GM18861 (cell line): ENCODE measurements at regions not wholly inside any gene's neighbourhood (a gene's known extent, or its start where the extent isn't known, plus 50 kb on each side); places are given as distances from the start of the nearest gene placed in this dataset.
"Not testable (repeated sequence)": the region's sequence is repeated elsewhere in the genome, so short reads cannot be mapped to it uniquely, and the experiment has no call there.

Experiments used
- ATAC-seq: cut with Tn5 transposase; IDR thresholded peaks from one replicate; pipeline ENCODE4 v1.9.1; 2021; ENCODE audit not compliant: unreplicated experiment

DNA sequence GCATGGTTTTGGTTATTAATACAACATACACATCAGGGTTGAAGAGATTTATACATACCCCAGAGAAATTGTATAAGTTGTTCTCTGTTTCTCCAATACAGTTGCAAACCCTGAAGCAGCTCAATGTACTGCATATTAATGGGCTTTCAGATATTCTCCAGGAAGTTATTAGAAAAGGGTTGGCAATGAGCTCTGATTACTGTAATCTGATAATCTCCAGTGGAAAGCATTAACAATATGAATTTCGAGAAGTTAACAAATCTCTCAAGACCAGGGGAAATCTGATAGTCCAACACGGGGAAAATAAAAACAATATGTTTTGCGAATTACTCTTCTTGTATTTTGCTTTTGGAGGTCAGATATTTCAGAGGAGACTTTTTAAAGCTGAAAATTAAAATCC, 950.1 kb downstream of the TBL1XR1 start:
- ATAC-seq = no peak

DNA sequence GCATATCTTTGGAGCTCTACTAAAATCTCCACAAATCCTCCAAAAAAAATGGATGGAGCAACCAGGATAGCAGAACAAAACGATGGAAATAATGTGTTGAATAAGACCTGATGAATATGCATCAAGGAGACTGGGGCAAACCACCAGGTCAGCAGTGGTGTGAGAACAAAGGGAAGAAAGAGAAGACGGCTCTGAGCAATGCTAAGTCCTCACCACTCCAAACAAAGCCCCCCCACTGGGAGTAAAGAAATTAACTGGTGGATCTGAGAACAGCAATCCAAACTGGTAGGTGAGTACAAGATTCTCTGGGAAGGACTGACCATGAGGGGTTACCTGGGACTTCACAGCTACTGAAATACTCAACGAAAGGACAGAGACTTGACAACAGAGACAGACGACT, 977.3 kb downstream of the TBL1XR1 start:
- ATAC-seq = no peak

DNA sequence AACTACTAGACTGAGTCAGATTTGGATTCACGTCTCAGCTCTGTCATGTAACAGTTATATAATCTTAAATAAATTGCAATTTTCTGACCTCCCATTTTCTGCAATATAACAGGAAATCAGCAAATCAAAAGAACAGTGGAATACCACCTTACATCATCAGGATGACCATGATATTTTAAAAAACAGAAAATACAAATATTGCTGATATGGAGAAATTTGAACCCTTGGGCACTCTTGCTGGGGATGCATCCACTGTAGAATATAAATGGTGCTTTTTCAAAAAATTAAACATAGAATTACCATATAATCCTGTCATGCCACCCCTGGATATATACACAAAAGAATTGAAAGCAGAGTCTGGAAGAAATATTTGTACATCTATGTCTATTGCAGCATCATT, 982.5 kb downstream of the TBL1XR1 start:
- ATAC-seq = no peak

DNA sequence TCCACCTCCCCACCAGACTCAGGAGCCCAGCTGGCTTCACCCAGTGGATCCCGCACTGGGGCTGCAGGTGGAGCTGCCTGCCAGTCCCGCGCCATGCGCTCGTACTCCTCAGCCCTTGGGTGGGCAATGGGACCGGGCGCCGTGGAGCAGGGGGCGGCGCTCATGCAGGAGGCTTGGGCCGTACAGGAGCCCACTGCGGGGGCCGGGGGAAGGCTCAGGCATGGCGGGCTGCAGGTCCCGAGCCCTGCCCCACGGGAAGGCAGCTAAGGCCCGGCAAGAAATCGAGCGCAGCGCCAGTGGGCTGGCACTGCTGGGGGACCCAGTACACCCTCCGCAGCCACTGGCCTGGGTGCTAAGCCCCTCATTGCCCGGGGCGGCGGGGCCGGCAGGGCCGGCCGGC, 984.0 kb downstream of the TBL1XR1 start:
- not testable (repeated sequence) for ATAC-seq

DNA sequence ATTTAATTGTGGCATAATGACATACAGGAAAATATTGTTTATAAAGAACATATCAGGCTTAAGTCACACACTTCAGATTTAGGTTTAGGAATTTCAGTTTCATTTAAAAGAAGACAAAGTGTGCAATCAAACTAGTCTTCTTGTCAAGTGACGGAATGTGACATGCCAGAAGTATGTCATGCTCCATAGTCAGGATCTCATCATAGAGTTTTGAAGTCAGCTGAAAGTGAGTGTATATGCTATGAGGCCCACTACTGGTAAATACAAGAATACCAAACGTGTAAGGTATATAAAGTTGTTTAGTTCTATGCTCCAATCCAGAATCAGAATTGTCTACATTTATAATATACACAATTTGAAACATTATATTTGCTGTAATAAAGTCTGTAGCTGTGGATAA, 988.4 kb downstream of the TBL1XR1 start:
- no peak for ATAC-seq

DNA sequence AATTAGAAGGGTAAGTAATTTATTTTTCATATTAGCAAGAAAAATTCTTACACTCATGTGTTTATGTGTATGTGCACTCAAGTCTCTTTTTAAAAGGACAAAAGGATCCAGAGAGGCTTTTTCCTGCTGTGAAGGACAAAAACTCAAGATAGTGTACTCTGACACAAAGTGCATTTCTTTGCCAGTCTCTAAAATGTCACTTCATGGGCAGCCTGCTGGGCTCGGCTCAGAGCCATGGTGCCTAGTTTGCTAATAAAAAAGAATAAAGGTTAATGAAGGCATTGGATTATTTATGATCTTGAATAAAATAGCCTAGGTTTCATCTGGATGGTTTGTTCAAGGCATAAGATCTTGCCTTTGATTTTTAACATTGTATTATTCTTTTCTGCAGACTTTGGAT, 989.0 kb downstream of the TBL1XR1 start:
- no peak for ATAC-seq

DNA sequence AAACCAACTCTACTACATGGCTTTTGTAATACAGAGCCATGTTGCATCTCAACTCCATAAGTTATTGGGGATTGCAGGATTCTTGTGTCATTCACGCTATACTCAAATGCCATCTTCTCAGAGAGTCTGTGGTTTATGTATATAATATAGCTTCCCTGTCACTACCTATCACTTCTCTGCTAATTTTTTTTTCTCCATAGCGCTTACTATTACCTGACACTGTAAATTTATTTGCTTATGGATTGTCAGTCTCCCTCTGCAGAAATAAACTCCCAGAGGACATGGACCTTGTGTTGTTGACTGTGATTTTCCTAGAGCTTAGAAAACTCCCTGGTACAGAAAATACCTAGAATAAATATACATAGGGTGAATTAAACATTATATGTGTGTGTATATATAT, 990.5 kb downstream of the TBL1XR1 start:
- ATAC-seq = no peak

DNA sequence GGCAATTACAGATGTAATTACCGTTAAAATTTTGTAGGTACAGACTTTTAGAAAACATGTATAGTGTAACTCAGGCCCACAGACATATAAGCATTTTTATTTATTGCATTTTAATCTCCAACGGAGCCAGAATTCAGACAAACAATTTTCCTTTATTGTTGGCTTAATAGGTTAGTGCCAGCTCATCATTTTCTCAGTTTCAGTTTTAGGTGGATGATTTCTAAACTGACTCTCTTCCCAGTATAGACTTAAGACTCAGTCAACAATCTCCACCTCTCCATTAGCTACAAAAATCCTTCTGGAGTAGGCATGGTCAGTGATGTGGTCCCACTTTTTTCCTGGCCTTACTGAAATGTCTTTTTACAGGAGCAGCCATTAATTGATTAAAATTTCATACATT, 994.6 kb downstream of the TBL1XR1 start:
- ATAC-seq = no peak

DNA sequence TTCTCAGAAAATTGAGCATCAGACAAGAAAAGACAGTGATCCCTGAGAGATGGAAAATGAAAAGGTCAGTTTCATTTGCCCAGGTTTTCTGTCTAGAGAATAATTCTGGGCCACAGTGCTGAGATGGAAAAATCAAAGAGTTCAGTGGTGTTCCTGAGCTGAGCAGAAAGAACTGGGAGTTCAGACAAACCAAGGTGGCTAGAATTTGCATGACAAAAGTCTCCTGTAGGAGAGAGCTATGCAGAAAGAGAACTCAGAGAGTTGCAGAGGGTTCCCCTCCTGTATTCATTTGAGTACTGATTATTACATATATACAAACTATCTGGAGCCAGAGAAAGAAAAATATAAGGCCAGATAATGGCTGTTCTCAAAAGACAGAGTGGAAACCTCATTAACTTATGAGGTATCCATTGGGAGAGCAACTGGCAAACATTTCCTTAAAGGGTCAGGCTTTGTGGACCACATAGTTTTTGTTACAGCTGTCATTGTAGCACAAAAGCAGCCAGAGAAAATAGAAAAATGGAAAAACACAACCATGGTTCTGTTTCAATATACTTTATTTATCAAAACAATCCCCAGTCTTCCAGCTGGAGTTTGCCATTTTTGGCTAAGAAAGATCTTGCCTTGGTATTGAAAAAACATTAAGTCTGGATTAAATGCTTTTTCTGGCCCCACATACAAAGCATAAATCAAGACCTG, 1004.1 kb downstream of the TBL1XR1 start:
- no peak for ATAC-seq

DNA sequence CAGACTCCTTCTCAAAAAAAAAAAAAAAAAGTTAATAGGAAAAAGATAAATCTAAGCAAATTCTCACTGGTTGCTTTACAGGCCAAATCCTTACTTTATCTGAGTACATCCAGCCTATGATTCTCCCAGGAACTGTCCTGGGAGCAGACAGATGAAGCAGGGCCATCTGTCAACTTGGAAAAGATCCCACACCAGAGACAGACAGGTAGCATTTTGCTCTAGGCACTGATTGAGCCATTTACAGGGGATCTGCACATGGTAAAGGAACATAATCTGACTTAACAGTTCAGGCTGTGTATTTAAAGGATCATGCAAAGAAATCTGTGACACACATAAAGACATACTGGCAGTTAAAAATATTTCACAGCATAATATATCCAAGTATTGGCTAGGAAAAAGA, 1006.5 kb downstream of the TBL1XR1 start:
- ATAC-seq = no peak

DNA sequence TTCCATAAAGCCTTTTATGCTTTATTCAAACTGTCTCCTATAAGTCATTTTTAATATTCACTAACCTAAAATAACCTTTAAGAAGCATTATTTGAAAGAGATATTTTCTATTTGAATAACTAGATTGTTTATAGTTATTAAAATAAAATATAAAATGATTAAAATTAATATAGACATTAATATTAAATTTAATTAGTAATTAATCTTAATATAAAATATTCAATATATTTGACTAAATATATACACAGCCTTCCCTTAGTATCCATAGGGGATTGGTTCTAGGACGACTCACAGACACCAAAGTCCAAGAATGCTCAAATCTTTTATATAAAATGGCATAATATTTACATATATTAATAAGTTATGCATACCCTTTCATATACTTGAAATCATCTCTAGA, 1014.1 kb downstream of the TBL1XR1 start:
- no peak for ATAC-seq

DNA sequence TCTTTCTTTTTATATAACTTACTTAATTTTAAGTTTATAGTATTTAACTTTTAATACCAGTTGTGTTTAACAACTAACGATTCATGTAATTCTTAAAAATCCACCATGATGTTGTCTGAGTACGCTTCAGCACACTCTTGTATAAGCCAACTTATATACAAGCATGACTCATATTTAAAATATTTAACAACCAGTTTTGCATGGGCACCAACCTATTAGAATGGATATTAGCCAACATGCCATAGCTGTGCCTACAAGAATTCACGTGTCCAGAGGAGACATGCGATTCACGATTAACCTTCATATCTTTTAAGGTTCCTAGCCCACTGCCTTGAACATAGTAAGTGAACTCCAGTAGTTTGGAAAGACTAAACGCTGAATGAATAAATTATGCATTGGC, 1023.2 kb downstream of the TBL1XR1 start:
- no peak for ATAC-seq

DNA sequence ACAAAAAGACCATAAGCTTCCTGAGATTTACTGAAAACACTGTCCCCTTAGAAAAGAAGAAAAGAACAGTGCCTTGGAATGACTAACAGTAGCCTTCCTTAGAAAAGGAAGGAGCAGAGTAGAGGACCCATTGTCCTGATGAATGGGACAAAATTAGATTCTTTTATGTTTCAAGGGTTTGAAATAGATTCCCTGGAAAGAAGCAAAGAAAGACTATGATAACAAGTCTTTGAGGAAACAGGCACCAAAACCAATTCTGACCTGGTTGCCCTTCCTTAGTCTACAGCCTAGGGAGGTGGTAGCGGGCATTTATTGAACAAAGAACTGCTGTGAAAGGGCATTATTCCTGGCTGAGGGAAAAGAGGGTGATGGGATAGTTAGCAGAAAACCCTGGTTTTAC, 1024.8 kb downstream of the TBL1XR1 start:
- no peak for ATAC-seq

DNA sequence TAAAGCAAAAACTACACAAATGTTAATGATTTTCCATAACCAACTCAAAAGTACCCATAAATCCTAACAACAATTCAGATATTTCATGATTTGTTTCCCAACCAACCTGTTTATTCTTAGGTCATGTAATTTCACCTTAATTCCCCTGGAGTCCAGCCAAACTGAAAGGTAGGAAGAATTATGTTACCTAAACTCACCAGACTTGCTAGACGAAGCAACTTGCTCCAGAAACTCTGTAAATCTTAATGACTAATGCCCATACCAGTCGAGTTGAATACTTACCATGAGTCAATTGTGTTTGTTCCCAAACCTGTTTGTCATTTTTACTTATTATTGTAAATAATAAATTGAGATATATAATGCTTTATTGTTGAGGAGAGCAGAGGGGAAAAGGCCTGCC, 1030.0 kb downstream of the TBL1XR1 start:
- ATAC-seq = no peak

DNA sequence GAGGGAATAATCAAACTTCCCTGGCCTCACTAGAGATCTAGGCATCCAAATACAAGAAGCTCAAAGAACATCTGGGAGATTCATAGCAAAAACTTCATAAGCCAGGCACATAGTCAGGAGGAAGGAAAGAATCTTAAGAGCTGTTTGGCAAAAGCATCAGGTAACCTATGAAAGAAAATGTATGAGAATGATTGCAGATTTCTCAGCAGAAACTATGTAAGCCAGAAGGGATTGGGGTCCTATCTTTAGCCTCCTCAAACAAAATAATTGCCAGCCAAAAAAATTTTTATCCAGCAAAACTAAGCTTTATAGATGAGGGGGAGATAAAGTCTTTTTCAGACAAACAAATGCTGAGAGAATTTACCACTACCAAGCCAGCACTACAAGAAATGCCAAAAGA, 1036.3 kb downstream of the TBL1XR1 start:
- no peak for ATAC-seq

DNA sequence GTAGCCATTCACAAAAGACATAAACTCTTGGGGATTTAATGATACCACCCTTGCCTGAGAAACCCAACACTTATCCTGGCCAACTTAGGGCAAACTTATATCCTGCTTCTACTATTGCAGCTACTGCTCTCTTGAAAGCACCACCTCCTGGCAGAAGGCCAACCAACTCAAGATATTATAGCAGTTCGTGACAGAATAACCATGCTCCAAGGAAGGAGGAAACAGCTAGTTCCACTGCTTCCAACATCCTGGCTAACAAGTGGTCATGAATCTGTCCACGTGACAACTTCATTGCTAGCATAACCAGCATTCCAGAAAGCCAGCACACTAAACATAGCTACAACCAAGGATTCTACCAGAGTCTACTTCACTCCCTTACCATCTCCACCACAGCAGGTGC, 1037.5 kb downstream of the TBL1XR1 start:
- no peak for ATAC-seq

DNA sequence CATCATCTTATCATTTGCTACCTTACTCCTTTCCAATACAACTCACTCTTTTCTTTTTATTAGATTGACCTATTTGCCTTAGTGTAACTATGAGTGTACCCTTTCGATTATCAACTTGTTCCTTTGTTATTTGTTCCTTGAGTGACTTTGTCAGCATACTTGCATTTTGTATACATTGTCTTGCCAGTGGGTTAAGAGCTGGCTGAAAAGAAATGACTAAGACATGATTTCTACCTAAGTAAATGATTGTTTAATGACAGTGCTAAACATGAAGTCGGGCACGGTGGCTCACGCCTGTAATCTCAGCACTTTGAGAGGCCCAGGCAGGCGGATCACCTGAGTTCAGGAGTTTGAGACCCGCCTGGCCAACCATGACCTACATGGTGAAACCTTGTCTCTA, 1042.3 kb downstream of the TBL1XR1 start:
- ATAC-seq = no peak

DNA sequence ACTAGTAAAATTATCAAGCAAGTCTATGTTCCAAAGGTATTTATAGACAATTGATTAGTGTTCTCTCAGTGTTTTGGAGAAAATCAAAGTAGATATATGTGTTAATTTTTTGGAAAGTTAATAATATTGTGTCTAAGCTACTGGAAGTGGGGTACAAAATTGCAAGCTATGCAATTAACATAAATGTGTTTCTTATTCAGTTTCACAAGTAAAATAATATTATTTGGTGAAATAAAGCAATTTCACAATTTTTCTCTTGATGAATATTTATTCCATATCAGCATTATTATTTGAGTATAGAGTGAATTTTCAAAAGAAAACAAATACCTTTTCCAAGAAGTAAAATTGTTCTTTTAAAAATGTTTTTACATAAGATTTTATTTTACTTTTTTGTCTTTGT, 1047.7 kb downstream of the TBL1XR1 start:
- no peak for ATAC-seq

DNA sequence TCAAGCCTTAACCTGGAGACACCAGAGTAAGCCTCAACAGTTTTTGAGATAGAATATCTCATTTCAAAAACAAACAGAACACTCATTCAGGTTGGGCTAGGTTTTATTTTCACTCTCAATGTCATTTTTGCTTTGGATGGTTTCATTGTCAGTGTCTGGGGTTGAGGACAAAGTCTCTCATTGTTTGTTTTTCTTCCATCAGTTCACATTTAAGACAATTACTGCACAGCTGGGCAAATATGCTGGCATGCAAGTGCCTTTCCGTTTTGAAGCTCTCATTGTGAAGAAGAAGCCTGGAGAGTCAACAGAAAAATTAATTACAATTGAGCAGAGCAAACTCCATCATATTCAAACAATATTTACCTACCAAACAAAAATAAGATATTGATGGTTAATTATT, 1050.0 kb downstream of the TBL1XR1 start:
- no peak for ATAC-seq

DNA sequence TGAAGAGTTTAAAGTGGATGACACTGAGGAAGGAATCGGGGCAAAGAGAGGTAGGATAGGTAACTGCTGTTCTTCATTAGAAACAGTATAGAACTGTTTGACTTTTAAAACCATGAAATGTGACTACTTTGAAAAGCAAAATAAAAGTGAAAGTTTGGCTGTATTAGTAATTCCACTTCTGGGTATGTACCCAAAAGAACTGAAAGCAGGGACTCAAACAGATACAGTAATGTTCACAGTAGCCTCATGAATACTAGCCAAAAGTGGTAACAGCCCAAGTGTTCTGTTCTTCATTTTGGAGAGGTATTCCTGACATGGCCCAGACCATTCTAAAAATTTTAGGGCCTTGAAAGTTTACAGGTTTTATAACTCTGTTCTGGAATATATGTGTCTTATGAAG, 1055.4 kb downstream of the TBL1XR1 start:
- no peak for ATAC-seq

DNA sequence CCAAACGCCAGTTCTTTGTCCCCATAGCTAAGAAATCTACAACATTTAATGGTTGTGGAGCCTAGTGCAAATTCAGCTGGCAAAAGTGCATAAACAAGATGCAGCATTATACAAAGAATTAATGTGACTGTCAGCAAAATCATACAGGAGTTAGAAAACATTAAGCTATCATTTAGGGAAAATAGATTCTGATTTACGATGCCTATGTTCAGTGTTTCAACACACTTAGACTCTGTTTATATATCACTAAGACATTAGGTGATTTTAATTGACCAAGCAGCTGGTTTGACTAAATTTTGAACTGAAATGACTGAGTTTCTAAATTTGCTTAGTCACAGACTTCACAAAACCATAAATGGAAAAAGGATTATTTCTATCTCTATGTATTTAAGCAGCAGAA, 1076.8 kb downstream of the TBL1XR1 start:
- no peak for ATAC-seq

DNA sequence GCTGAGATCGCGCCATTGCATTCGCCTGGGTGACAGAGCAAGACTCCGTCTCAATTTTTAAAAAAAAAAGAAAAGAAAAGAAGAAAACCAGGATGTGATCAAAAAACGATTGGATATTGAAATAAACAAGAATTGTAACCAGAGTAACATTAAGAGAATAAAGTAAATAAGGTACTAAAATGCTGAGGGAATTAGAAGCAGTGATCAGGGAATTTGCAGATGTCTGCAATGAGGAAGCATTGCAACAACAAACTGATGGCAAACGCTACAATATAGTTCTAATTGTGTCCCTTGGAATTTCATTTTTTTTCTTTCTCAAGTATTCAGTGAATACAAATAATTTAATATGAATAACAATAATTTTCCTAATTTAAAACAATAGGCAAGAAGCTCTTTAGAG, 1077.5 kb downstream of the TBL1XR1 start:
- no peak for ATAC-seq

DNA sequence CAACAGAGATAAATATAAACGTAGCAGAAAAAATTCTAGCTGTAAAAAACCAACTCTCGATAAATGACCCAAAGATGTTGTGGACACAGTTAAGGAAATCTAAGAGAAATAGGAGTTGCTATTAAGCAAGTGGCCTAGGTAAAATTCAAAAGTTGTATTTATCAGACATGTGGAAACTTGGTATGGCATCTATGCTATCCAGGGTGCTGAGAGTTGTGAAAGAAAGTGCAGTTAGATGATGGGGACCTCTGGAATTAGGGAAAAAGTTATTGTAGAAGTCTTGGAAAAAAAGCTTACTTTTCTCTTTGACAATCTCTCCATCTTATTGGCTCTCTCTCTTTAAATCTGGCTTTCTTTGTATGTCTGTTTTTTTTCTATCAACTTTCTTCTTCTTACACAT, 1090.9 kb downstream of the TBL1XR1 start:
- ATAC-seq = no peak

DNA sequence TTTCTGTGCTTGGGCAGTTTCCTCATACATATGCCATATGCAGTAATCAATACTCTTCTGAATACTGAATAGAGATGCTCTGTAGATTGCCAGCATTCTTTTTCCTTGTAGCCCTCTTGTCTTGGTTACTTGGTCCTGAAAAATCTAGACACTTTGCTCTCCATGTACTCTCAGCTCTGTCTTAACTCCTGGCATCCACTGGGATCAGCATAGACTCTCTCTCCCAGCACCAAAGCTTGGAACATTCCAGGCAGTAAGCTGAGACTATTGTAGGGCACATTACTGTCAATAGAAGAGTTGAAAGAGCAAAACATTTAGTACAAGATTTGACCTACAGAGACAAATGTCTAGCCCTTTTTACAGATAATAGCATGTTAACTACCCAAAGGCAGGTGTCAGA, 1100.3 kb downstream of the TBL1XR1 start:
- no peak for ATAC-seq
